H1 (cell line): ENCODE measurements at regions not wholly inside any gene's neighbourhood (a gene's known extent, or its start where the extent isn't known, plus 50 kb on each side); places are given as distances from the start of the nearest gene placed in this dataset.

Experiments
- CTCF ChIA-PET: fragments of 300-600 bp; sonication (Branson Sonifier 250); formaldehyde crosslinking; loops from one replicate; lab custom pipeline; 2021; ENCODE audit not compliant: partially characterized antibody; lab: Charles Lee
- POLR2A ChIA-PET: fragments of 300-600 bp; sonication (Branson Sonifier 250); formaldehyde crosslinking; loops from one replicate; lab custom pipeline; 2021; ENCODE audit warnings: inconsistent platforms; ENCODE audit not compliant: partially characterized antibody; lab: Charles Lee
- DNase-seq, 2 experiments: peaks; one replicate each; pipeline versions ENCODE4 v3.0.0 to v3.0.0-alpha.2; 2010 to 2022; ENCODE audit warnings: low spot score in 2 of 2, low read depth in 1 of 2, mixed read lengths in 1 of 2
- FAIRE-seq: peaks from 2 replicates; lab custom pipeline; 2011; peaks lifted over from hg19 to GRCh38; lab: Jason Lieb, UNC
- H2AFZ ChIP-seq: 2 replicates; pipeline ENCODE4 v1.8.1; 2012; ENCODE audit warnings: low read length, inconsistent platforms
- H2AK5ac ChIP-seq: 2 replicates; pipeline ENCODE4 v1.6.1; 2013; ENCODE audit warnings: low read depth, low read length
- H2BK120ac ChIP-seq: replicated peaks from 2 replicates; pipeline ENCODE3; 2013; ENCODE audit warnings: low read depth, low read length, inconsistent platforms
- H2BK12ac ChIP-seq: 2 replicates; pipeline ENCODE4 v1.6.1; 2013; ENCODE audit warnings: low read depth, low read length
- H2BK15ac ChIP-seq: 2 replicates; pipeline ENCODE4 v1.6.1; 2013; ENCODE audit warnings: low read length
- H2BK20ac ChIP-seq: 2 replicates; pipeline ENCODE4 v1.6.1; 2013; ENCODE audit warnings: low read length
- H2BK5ac ChIP-seq: 2 replicates; pipeline ENCODE4 v1.6.1; 2013; ENCODE audit warnings: low read depth, low read length
- H3K14ac ChIP-seq: 2 replicates; pipeline ENCODE4 v1.6.1; 2013; ENCODE audit warnings: inconsistent platforms; ENCODE audit not compliant: insufficient read length
- H3K18ac ChIP-seq: 2 replicates; pipeline ENCODE4 v1.6.1; 2013; ENCODE audit warnings: low read length; ENCODE audit errors: extremely low read depth
- H3K23ac ChIP-seq: 2 replicates; pipeline ENCODE4 v1.6.1; 2013; ENCODE audit warnings: inconsistent platforms; ENCODE audit not compliant: insufficient read length
- H3K23me2 ChIP-seq: 2 replicates; pipeline ENCODE4 v1.6.1; 2013; ENCODE audit warnings: low read depth, low read length
- H3K27ac ChIP-seq: 2 replicates; pipeline ENCODE4 v1.6.1; 2011; ENCODE audit warnings: low read depth, low read length, inconsistent platforms
- H3K27me3 ChIP-seq, 4 experiments: replicated peaks in 1 of 4; 1 replicate in 1 of 4; 2 replicates in 3 of 4; pipeline versions ENCODE4 v1.6.1 to v1.8.1; 2011 to 2013; ENCODE audit warnings: low read length in 3 of 4, mild to moderate bottlenecking in 3 of 4, inconsistent platforms in 2 of 4, mixed read lengths in 2 of 4, moderate library complexity in 1 of 4; ENCODE audit not compliant: control insufficient read depth in 3 of 4, insufficient read depth in 3 of 4; ENCODE audit errors: extremely low read depth in 1 of 4
- H3K36me3 ChIP-seq, 4 experiments: 2 replicates each; pipeline versions ENCODE4 v1.6.1 to v1.8.1; 2011 to 2013; ENCODE audit warnings: mild to moderate bottlenecking in 4 of 4, low read length in 3 of 4, moderate library complexity in 2 of 4, control low read depth in 1 of 4, inconsistent platforms in 1 of 4; ENCODE audit not compliant: insufficient read depth in 4 of 4, control insufficient read depth in 2 of 4
- H3K4ac ChIP-seq: replicated peaks from 2 replicates; pipeline ENCODE3; 2013; ENCODE audit warnings: low read length, low read depth, mixed read lengths, inconsistent platforms; ENCODE audit not compliant: insufficient read length
- H3K4me1 ChIP-seq, 4 experiments: replicated peaks in 1 of 4; 1 replicate in 1 of 4; 2 replicates in 3 of 4; pipeline versions ENCODE4 v1.6.1 to v1.8.1; 2011 to 2013; ENCODE audit warnings: low read length in 3 of 4, inconsistent platforms in 2 of 4, mixed read lengths in 1 of 4; ENCODE audit not compliant: insufficient read depth in 4 of 4, control insufficient read depth in 3 of 4
- H3K4me2 ChIP-seq, 2 experiments: 2 replicates each; pipeline versions ENCODE4 v1.6.1 to v1.8.1; 2011 to 2013; ENCODE audit warnings: low read depth in 2 of 2, low read length in 2 of 2, control low read depth in 1 of 2, inconsistent platforms in 1 of 2, mild to moderate bottlenecking in 1 of 2; ENCODE audit not compliant: insufficient read depth in 1 of 2
- H3K4me3 ChIP-seq, 4 experiments: fragments of 200-600, 300-600 bp in 1 of 4; sonication (generic), shearing (Covaris generic), sonication (Bioruptor Twin) in 1 of 4; 2 replicates each; pipeline versions ENCODE4 v1.5.1 to v1.8.1; 2011 to 2016; ENCODE audit warnings: low read length in 4 of 4, low read depth in 3 of 4, control low read depth in 2 of 4, inconsistent platforms in 2 of 4, mild to moderate bottlenecking in 2 of 4, mixed read lengths in 1 of 4, moderate library complexity in 1 of 4; ENCODE audit not compliant: insufficient read depth in 2 of 4; ENCODE audit errors: extremely low read depth in 1 of 4
- H3K56ac ChIP-seq: replicated peaks from 2 replicates; pipeline ENCODE3; 2013; ENCODE audit warnings: low read depth, mild to moderate bottlenecking, mixed read lengths, low read length, inconsistent platforms; ENCODE audit not compliant: insufficient read length
- H3K79me1 ChIP-seq: 2 replicates; pipeline ENCODE4 v1.6.1; 2013; ENCODE audit warnings: low read depth, low read length, control low read depth
- H3K79me2 ChIP-seq, 2 experiments: 2 replicates each; pipeline versions ENCODE4 v1.6.1 to v1.8.1; 2012 to 2013; ENCODE audit warnings: low read length in 2 of 2, mild to moderate bottlenecking in 2 of 2, inconsistent platforms in 1 of 2; ENCODE audit not compliant: insufficient read depth in 2 of 2, control insufficient read depth in 1 of 2
- H3K9ac ChIP-seq, 4 experiments: replicated peaks in 1 of 4; 1 replicate in 1 of 4; 2 replicates in 3 of 4; pipeline versions ENCODE4 v1.6.1 to v1.8.1; 2011 to 2013; ENCODE audit warnings: low read depth in 3 of 4, low read length in 3 of 4, control low read depth in 2 of 4, mild to moderate bottlenecking in 2 of 4, moderate library complexity in 2 of 4, inconsistent platforms in 1 of 4; ENCODE audit errors: extremely low read depth in 1 of 4
- H3K9me3 ChIP-seq, 2 experiments: 2 replicates each; pipeline versions ENCODE4 v1.6.1 to v1.8.1; 2012 to 2013; ENCODE audit warnings: mild to moderate bottlenecking in 2 of 2, moderate library complexity in 2 of 2, control low read depth in 1 of 2, inconsistent platforms in 1 of 2, low read depth in 1 of 2, low read length in 1 of 2, mixed read lengths in 1 of 2; ENCODE audit not compliant: insufficient read depth in 2 of 2
- H4K20me1 ChIP-seq, 2 experiments: replicated peaks in 1 of 2; 2 replicates each; pipeline versions ENCODE3 to v1.8.1; 2011 to 2013; ENCODE audit warnings: inconsistent platforms in 2 of 2, low read length in 2 of 2, mild to moderate bottlenecking in 1 of 2; ENCODE audit not compliant: insufficient read depth in 2 of 2, control insufficient read depth in 1 of 2
- H4K5ac ChIP-seq: 2 replicates; pipeline ENCODE4 v1.6.1; 2013; ENCODE audit warnings: low read length, low read depth, mixed read lengths, inconsistent platforms; ENCODE audit not compliant: insufficient read length
- H4K8ac ChIP-seq: 2 replicates; pipeline ENCODE4 v1.8.0; 2013; ENCODE audit warnings: mild to moderate bottlenecking, moderate library complexity, low read length, inconsistent platforms; ENCODE audit not compliant: insufficient read depth; ENCODE audit errors: extremely low read depth
- H4K91ac ChIP-seq: replicated peaks from 2 replicates; pipeline ENCODE3; 2013; ENCODE audit warnings: low read length, mixed read lengths, inconsistent platforms; ENCODE audit not compliant: insufficient read length
- ATF2 ChIP-seq: IDR thresholded peaks from 2 replicates; pipeline ENCODE4 v1.6.1; 2012; ENCODE audit warnings: low read length, inconsistent platforms
- CEBPB ChIP-seq: IDR thresholded peaks from 2 replicates; pipeline ENCODE4 v1.6.1; 2012; ENCODE audit warnings: low read depth, low read length
- GABPA ChIP-seq: IDR thresholded peaks from 2 replicates; pipeline ENCODE4 v1.6.1; 2011; ENCODE audit warnings: mild to moderate bottlenecking, low read length, moderate library complexity, borderline replicate concordance; ENCODE audit not compliant: insufficient read depth
- RBBP5 ChIP-seq: IDR thresholded peaks from 2 replicates; pipeline ENCODE4 v1.7.1; 2012; ENCODE audit warnings: low read depth, mild to moderate bottlenecking, inconsistent platforms, low read length, moderate library complexity, borderline replicate concordance
- SP1 ChIP-seq: IDR thresholded peaks from 2 replicates; pipeline ENCODE4 v1.6.1; 2011; ENCODE audit warnings: low read depth, low read length

- Histone ChIP-seq H3K14ac (no peak overlapping the region), H3K4me3 (no peak overlapping the region), H2BK12ac (no peak overlapping the region), H3K23ac (no peak overlapping the region), H3K27ac (no peak overlapping the region), H2BK15ac (no peak overlapping the region), H2AK5ac (no peak overlapping the region), H3K79me1 (no peaks in the 10 kb centered on the region), H2AFZ (0 out of 2 replicates have a peak overlapping the region, but pooled peaks have one; percentile 8), H2BK20ac (no peak overlapping the region), H2BK120ac (no peak overlapping the region), H4K91ac (no peak overlapping the region), H3K79me2 (no peaks in the 10 kb centered on the region), H4K5ac (no peak overlapping the region), H4K20me1 (no peaks in the 10 kb centered on the region), H3K27me3 (no peaks in the 10 kb centered on the region), H3K4me1 (no peaks in the 10 kb centered on the region), H4K8ac (no peak overlapping the region), H3K4ac (no peak overlapping the region), H3K18ac (no peak overlapping the region), H3K36me3 (no peaks in the 10 kb centered on the region), H3K9ac (no peak overlapping the region), H3K56ac (no peak overlapping the region), H3K23me2 (no peaks in the 10 kb centered on the region), H2BK5ac (no peak overlapping the region), H3K4me2 (no peak overlapping the region), H3K9me3 (no peaks in the 10 kb centered on the region)
- ChIA-PET CTCF (interaction anchor here (1.4 kb wide), 1 partner anchor 17 kb away, joined by 3 read pairs; no protein-coding TSS in a partner anchor), POLR2A (no interaction called here)
- no peak for FAIRE-seq
- TF ChIP-seq GABPA = no peak
- no peak for TF ChIP-seq RBBP5
- TF ChIP-seq ATF2 = no peak
- no peak for TF ChIP-seq CEBPB
- no peak for TF ChIP-seq SP1
- no peak for DNase-seq
These were observed 57.3 kb upstream of the TANK start for GRCh38 chr2:161102770-161103450.
